ENCODE measurements at regions not wholly inside any gene's neighbourhood (a gene's known extent, or its start where the extent isn't known, plus 50 kb on each side); places are given as distances from the start of the nearest gene placed in this dataset.
"Not testable (repeated sequence)": the region's sequence is repeated elsewhere in the genome, so short reads cannot be mapped to it uniquely, and the experiment has no call there.

GRCh38 chr9:38254756-38255155 lies 137.7 kb upstream of the ALDH1B1 start:
- DNase-seq (ENCODE audit: low read depth) = no peak

DNA sequence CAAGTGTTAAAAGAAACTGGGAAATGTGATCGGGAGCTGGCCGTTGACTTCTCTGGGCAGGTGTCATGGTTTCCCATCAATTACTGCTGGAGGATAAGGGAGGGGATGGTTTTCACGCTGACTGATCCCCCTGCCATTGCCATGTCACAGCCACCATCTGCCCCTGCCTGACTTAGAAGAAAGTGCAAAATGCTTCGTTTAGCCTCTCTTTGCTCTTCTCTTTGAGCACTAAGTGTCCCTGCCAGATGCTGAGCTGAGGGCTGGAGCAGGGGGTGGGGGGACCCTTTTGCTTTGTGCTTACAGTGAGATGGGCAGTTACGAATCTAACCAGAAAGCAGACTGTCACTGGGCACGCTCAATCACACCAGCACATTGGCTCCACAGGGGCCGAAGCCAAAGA lies 138.4 kb upstream of the ALDH1B1 start:
- DNase-seq (ENCODE audit: low read depth) = no peak

DNA sequence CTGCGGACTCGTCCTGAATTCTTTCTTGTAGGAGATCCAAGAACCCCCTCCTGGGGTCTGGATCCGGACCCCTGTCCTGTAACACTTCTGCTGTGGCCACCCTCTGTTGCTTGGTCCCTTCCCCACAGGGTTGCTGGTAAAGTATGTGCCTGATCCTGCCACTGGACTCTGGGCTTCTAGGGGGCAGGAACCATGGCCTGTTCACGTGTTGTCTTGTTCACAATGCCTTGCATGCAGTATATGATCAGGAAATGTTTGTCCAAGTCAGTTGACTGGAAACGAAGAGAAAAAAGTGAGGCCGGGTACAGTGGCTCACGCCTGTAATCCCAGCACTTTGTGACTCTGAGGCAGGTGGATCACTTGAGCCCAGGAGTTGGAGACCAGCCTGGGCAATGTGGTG lies 139.3 kb upstream of the ALDH1B1 start:
- no peak for DNase-seq (ENCODE audit: low read depth)

GRCh38 chr9:38251036-38251860 lies 141.3 kb upstream of the ALDH1B1 start:
- no peak for DNase-seq (ENCODE audit: low read depth)

DNA sequence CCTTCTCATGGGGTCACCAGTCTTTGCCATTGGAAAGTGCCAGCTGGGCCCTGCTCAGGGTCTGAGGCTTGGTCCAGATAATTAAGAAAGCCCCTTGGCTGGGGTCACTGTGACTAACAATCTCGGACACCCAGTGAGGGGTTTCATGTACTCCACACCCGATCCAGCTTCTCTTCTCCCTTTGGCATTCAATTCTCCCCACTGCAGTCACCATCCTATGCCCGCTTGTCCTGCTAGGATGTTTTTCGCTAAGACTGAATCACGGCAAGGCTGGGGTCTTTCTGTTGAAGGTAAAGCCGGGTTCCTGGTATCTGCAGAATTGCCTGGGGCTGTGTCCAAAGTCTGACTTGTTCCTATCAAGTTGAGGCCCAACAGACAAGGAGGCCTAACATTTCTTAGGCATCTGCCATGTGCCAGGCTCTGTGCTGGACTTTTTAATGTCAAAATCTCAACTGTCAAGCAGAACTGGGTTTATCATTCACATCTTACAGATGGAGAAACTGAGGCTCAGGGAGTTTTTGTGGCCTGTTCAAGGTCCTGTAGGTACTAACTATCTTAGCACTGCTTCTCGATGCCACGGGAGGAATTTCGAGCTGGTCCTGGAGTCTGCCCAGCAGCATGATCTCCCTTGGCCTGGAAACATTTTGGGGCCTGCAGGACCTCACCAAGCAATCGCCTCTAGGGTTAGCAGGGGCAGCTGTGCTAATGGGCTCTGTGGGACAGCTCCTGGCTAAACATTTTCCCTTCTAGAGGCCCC lies 142.0 kb upstream of the ALDH1B1 start:
- no peak for DNase-seq (ENCODE audit: low read depth)

- DNase-seq (ENCODE audit: low read depth) = no peak
Observed at GRCh38 chr9:38249587-38250210, 142.8 kb upstream of the ALDH1B1 start.

DNA sequence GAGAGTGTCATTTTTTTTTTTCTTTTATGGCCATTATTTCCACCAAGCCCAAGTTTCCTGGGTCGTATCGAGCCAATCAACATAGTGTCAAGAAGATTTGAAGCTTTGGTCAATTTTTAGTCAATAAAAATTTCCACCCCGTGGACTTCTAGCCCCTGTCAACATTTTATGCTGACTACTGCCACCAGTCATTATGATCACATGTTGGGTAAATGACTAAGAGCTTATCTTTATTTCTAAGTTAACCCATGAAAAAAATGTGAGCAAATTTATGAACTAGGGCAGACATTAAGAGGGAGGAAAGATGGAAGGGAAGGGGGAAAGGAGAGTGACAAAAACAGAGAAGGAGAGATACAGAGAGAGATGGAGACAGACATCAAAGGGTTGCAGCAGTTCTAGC lies 143.5 kb upstream of the ALDH1B1 start:
- no peak for DNase-seq (ENCODE audit: low read depth)

GRCh38 chr9:38246833-38247232 lies 145.7 kb upstream of the ALDH1B1 start:
- DNase-seq (ENCODE audit: low read depth) = no peak

- no peak for DNase-seq (ENCODE audit: low read depth)
Observed at GRCh38 chr9:38244971-38245370, 147.5 kb upstream of the ALDH1B1 start.

DNA sequence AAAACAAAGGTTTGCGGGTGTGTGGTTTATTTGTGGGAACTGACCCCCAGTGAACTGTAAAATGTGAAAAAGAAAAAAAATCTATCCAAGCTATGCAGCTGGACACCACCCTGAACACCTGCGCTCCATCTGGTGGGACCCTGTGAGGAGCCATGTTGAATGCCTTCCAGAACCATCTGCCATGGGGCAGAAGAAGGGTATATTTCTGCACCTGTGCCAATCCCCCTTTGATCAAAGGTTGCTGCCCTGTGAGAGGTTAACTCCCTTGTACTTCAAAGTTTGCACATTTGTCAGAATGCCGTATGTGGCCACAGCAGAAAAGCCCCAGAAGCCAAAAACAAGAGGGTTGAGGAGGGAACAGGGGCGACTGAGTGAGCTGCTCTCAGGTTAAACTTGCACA lies 148.5 kb upstream of the ALDH1B1 start:
- no peak for DNase-seq (ENCODE audit: low read depth)

- not testable (repeated sequence) for DNase-seq (ENCODE audit: low read depth)
Observed at GRCh38 chr9:38242151-38242550, 150.4 kb upstream of the ALDH1B1 start.

DNA sequence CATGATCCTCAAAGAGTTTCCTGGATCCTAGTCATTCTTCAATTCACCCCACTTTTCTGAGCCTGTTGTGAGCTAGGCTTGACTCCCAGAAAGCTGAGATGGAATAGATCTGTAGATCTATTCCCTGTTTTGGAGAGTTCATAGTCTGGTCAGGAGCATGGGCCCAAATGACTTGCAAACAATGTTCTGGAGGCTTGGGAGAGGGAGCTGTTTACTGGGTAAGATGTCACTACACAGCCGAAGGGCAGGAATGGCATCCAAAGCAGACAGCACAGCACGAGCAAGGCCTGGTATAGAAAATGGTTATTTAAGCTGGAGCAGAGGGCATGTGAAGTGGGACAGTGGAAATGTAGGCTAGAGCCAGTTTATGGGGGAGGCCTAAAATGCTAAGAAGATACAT lies 152.5 kb upstream of the ALDH1B1 start:
- DNase-seq (ENCODE audit: low read depth) = no peak

DNA sequence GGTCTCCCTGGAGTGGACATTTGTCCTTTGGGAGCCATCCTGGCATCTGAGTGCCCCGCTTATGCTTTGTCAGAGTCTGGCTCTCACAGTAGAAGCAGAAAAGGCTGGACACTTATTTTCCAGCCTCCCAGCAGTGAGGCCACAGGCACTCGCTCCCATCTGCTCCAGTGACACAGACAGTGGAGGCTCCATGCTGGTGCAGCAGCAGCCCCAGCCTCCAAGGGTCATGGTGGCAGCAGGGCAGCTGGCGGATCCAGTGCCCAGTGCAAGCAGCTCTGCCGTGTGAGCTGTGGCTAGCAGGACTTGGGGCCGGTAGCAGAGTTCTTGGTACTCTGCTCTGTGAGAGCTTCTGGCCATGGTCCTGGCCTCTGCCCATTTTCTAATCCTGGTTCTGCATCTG lies 157.3 kb upstream of the ALDH1B1 start:
- no peak for DNase-seq (ENCODE audit: low read depth)

GRCh38 chr9:38234479-38235170 lies 157.9 kb upstream of the ALDH1B1 start:
- DNase-seq (ENCODE audit: low read depth) = no peak

GRCh38 chr9:38233796-38234355 lies 158.6 kb upstream of the ALDH1B1 start:
- no peak for DNase-seq (ENCODE audit: low read depth)

- no peak for DNase-seq (ENCODE audit: low read depth)
Observed at GRCh38 chr9:38233343-38233742, 159.2 kb upstream of the ALDH1B1 start.

- DNase-seq (ENCODE audit: low read depth) = no peak
Observed at GRCh38 chr9:38232895-38233294, 159.6 kb upstream of the ALDH1B1 start.

DNA sequence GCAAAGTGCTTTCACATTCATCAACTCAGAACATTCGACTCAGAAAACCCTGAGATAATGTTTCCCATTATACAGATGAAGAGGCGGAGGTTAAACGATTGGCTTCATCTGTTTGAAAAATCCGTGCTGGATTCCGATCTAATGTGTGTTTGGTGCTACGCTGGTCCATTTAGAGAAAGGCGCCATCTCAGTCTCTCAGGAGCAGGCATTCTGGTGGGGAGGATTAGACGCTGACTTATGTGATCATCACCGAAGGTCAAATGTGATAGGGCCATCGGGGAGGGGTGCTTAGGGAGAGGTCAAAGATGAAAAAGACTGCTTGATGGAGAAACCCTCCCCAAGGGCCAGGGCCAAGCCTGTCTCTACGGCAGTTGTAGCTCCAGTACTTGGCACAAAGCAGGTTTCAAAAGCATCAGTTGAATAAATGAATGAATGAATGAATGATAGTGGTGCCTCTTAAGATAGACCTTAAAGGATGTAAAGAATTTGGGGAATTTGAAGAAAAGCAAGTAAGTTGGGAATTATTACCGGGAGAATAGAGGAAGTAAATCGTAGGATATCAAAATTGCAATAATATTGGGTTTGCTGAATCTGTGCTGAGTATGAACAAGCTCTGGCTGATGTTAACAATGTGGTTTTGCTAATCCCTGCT lies 160.6 kb upstream of the SHB start:
- DNase-seq (ENCODE audit: low read depth) = no peak

DNA sequence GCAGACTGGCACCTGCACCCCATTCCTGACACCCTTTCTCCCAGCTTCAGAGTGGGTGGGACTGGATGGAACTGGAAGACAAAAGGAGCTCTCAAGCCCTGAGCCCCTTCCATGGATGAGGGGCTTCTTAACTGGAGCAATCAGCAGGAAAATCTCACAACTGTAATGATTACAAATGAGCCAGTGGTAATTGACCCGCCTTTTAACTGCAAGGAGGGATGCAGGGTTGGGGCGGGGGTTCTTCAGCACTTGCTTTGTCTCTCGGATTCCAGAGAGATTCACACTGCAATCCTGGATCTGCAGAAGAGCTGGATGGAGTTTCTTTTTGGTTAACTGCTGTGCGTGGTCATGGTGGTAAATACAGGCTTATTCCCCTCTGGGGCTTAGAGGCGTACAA lies 160.1 kb upstream of the SHB start:
- no peak for DNase-seq (ENCODE audit: low read depth)

GRCh38 chr9:38228331-38229103 lies 159.5 kb upstream of the SHB start:
- no peak for DNase-seq (ENCODE audit: low read depth)

DNA sequence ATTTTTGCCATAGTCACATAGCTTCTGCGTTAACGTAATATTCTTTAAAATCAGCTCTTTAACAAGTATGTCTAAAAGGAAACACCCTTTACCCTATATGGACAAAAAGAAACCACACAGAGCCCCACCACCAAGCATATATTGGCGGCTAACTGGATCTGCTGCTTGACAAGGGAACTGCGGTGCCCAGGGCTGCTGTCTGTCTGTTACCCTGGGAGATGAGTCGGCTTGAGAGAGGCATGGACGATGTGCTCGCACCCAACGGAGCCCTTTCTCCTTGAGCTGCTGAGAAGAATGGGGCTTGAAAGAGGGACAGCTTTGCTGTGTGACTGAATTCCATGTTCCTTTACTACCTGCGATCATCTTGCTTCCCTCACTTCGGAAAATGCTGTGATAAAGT lies 158.6 kb upstream of the SHB start:
- DNase-seq (ENCODE audit: low read depth) = no peak

All from GM04503 (cell line).